ENCODE measurements at regions not wholly inside any gene's neighbourhood (a gene's known extent, or its start where the extent isn't known, plus 50 kb on each side); places are given as distances from the start of the nearest gene placed in this dataset.

GRCh38 chr21:35922618-35923017, 137.7 kb downstream of the SETD4 start:
- TF ChIP-seq EZH2 (IDR thresholded peaks at IDR 0.05; ENCODE audit: insufficient read depth, poor library complexity, severe bottlenecking): no peak
- TF ChIP-seq EZH2phosphoT487 (IDR thresholded peaks at IDR 0.05; ENCODE audit: insufficient read depth, low read depth): no peak
